Caco-2 (cell line): ENCODE measurements at regions not wholly inside any gene's neighbourhood (a gene's known extent, or its start where the extent isn't known, plus 50 kb on each side); places are given as distances from the start of the nearest gene placed in this dataset.

Source experiments
- BruUV-seq: library from RNA; stranded (reverse); fragments of 400-500 nt; replicated peaks from 2 replicates; lab custom pipeline; 2021; lab: Mats Ljungman, UMichigan
- CTCF ChIA-PET: fragments of 300-600 bp; sonication (Branson Sonifier 250); formaldehyde crosslinking; loops from one replicate; lab custom pipeline; 2022; ENCODE audit warnings: antibody characterized with exemption; lab: Charles Lee
- POLR2A ChIA-PET: fragments of 300-600 bp; sonication (Branson Sonifier 250); formaldehyde crosslinking; loops from one replicate; lab custom pipeline; 2022; ENCODE audit warnings: antibody characterized with exemption; lab: Charles Lee
- DNase-seq, 2 experiments: peaks; one replicate each; pipeline versions ENCODE4 v3.0.0 to v3.0.0-alpha.2; 2020 to 2022
- H3K27me3 ChIP-seq: replicated peaks from 2 replicates; pipeline ENCODE4 v1.6.0; 2011; ENCODE audit warnings: low read length; ENCODE audit not compliant: control insufficient read depth, insufficient read depth
- H3K36me3 ChIP-seq: 2 replicates; pipeline ENCODE4 v1.5.1; 2011; ENCODE audit warnings: low read length; ENCODE audit not compliant: control insufficient read depth, insufficient read depth
- H3K4me1 ChIP-seq: fragments of 250-450 bp; sonication (Bioruptor Pico); 2 replicates; pipeline ENCODE4 v1.5.1; 2020; ENCODE audit warnings: mild to moderate bottlenecking
- H3K4me3 ChIP-seq: 2 replicates; pipeline ENCODE4 v1.5.1; 2011; ENCODE audit warnings: low read depth, mild to moderate bottlenecking, control low read depth, low read length
- H3K9me3 ChIP-seq: fragments of 250-450 bp; sonication (Bioruptor Pico); 2 replicates; pipeline ENCODE4 v1.5.1; 2020; ENCODE audit warnings: mild to moderate bottlenecking, moderate library complexity
- H3K27ac Mint-ChIP-seq: one replicate; pipeline ENCODE4 v1.8.0; 2022; ENCODE audit warnings: mixed read lengths; ENCODE audit not compliant: unreplicated experiment
- H3K27me3 Mint-ChIP-seq: one replicate; pipeline ENCODE4 v1.8.0; 2022; ENCODE audit warnings: mixed read lengths; ENCODE audit not compliant: insufficient read depth, unreplicated experiment
- H3K36me3 Mint-ChIP-seq: one replicate; pipeline ENCODE4 v1.8.0; 2022; ENCODE audit warnings: mild to moderate bottlenecking, mixed read lengths; ENCODE audit not compliant: insufficient read depth, unreplicated experiment
- H3K4me1 Mint-ChIP-seq: one replicate; pipeline ENCODE4 v1.8.0; 2022; ENCODE audit warnings: low read depth, mixed read lengths; ENCODE audit not compliant: unreplicated experiment
- H3K4me3 Mint-ChIP-seq: one replicate; pipeline ENCODE4 v1.8.0; 2022; ENCODE audit warnings: mild to moderate bottlenecking, moderate library complexity, mixed read lengths; ENCODE audit not compliant: unreplicated experiment
- H3K9me3 Mint-ChIP-seq: one replicate; pipeline ENCODE4 v1.8.0; 2022; ENCODE audit warnings: mixed read lengths; ENCODE audit not compliant: unreplicated experiment
- CTCF ChIP-seq, 2 experiments: fragments of 200-600 bp in 1 of 2; IDR thresholded peaks; 1 replicate in 1 of 2; 2 replicates in 1 of 2; pipeline versions ENCODE4 v1.5.1 to v1.8.0; 2011 to 2022; ENCODE audit warnings: antibody characterized with exemption in 1 of 2, control low read depth in 1 of 2, inconsistent platforms in 1 of 2, low read depth in 1 of 2, low read length in 1 of 2, mild to moderate bottlenecking in 1 of 2, moderate library complexity in 1 of 2; ENCODE audit not compliant: insufficient read depth in 1 of 2, severe bottlenecking in 1 of 2, unreplicated experiment in 1 of 2
- intact Hi-C: fragments of 100-400 bp; cut with micrococcal nuclease; formaldehyde crosslinking; loops from one replicate; pipeline ENCODE4 v1.10.0; 2022; ENCODE audit not compliant: unreplicated experiment

GRCh38 chr9:2465516-2465915 is 156.1 kb upstream of the VLDLR start:
- BruUV-seq = no TSS peak
- ChIA-PET POLR2A (no interaction called here), CTCF (no interaction called here)
- Mint-ChIP-seq H3K4me3 (no peak overlapping the region), H3K27me3 (no peaks in the 10 kb centered on the region), H3K9me3 (peaks cover 9% of the 10 kb centered on the region), H3K4me1 (peaks cover 6% of the 10 kb centered on the region), H3K27ac (peak overlapping the region; percentile 72), H3K36me3 (no peaks in the 10 kb centered on the region)
- peaks cover 14% of the 10 kb centered on the region for H3K4me1 ChIP-seq
- intact Hi-C loops = loop anchor here (5.0 to 10.0 kb wide), 3 partner anchors 157 to 349 kb away; partner anchors contain the start of gene VLDLR
- H3K9me3 ChIP-seq = no peaks in the 10 kb centered on the region
- H3K27me3 ChIP-seq = no peaks in the 10 kb centered on the region
- TF ChIP-seq CTCF (IDR thresholded peaks at IDR 0.05; ENCODE audit: insufficient read depth in 1 of 2, low read depth in 1 of 2, low read length in 1 of 2, severe bottlenecking in 1 of 2, unreplicated experiment in 1 of 2) = no peak
- no peaks in the 10 kb centered on the region for H3K36me3 ChIP-seq
- no peak overlapping the region for H3K4me3 ChIP-seq
- no peak for DNase-seq

- H3K9me3 Mint-ChIP-seq = peaks cover 9% of the 10 kb centered on the region
- ChIA-PET POLR2A (no interaction called here), CTCF (interaction anchor here (0.7 kb wide), 1 partner anchor 145 kb away, joined by 4 read pairs; no protein-coding TSS in a partner anchor)
- Histone ChIP-seq H3K36me3 (no peaks in the 10 kb centered on the region), H3K9me3 (no peaks in the 10 kb centered on the region), H3K27me3 (no peaks in the 10 kb centered on the region), H3K4me3 (no peak overlapping the region), H3K4me1 (peaks cover 14% of the 10 kb centered on the region)
- peak; percentile 39 to 65 for DNase-seq
- intact Hi-C loops = loop anchor here (5.0 to 10.0 kb wide), 3 partner anchors 156 to 349 kb away; partner anchors contain the start of gene VLDLR
- no peaks in the 10 kb centered on the region for H3K36me3 Mint-ChIP-seq
- peak overlapping the region; percentile 72 for H3K27ac Mint-ChIP-seq
- H3K4me1 Mint-ChIP-seq = peaks cover 6% of the 10 kb centered on the region
- TF ChIP-seq CTCF (IDR thresholded peaks at IDR 0.05; ENCODE audit: insufficient read depth in 1 of 2, low read depth in 1 of 2, low read length in 1 of 2, severe bottlenecking in 1 of 2, unreplicated experiment in 1 of 2) = no peak
- peak overlapping the region; percentile 26 for H3K4me3 Mint-ChIP-seq
- H3K27me3 Mint-ChIP-seq = no peaks in the 10 kb centered on the region
- no TSS peak for BruUV-seq
Observed at GRCh38 chr9:2465921-2466460, 155.6 kb upstream of the VLDLR start.

- CTCF ChIA-PET = no interaction called here
- BruUV-seq = no TSS peak
- no peak for DNase-seq
- Mint-ChIP-seq H3K27me3 (no peaks in the 10 kb centered on the region), H3K27ac (peak overlapping the region; percentile 83), H3K4me1 (peaks cover 6% of the 10 kb centered on the region), H3K9me3 (peaks cover 9% of the 10 kb centered on the region), H3K36me3 (no peaks in the 10 kb centered on the region), H3K4me3 (no peak overlapping the region)
- no peaks in the 10 kb centered on the region for H3K36me3 ChIP-seq
- no peak overlapping the region for H3K4me3 ChIP-seq
- H3K4me1 ChIP-seq = peaks cover 14% of the 10 kb centered on the region
- intact Hi-C loops = loop anchor here (5.0 to 10.0 kb wide), 3 partner anchors 156 to 348 kb away; partner anchors contain the start of gene VLDLR
- H3K27me3 ChIP-seq = no peaks in the 10 kb centered on the region
- POLR2A ChIA-PET = no interaction called here
- no peak for TF ChIP-seq CTCF (IDR thresholded peaks at IDR 0.05; ENCODE audit: insufficient read depth in 1 of 2, low read depth in 1 of 2, low read length in 1 of 2, severe bottlenecking in 1 of 2, unreplicated experiment in 1 of 2)
- H3K9me3 ChIP-seq = no peaks in the 10 kb centered on the region
Observed at GRCh38 chr9:2466703-2467102, 154.9 kb upstream of the VLDLR start.
